ENCODE measurements at regions not wholly inside any gene's neighbourhood (a gene's known extent, or its start where the extent isn't known, plus 50 kb on each side); places are given as distances from the start of the nearest gene placed in this dataset.
"Not testable (repeated sequence)": the region's sequence is repeated elsewhere in the genome, so short reads cannot be mapped to it uniquely, and the experiment has no call there.

DNA sequence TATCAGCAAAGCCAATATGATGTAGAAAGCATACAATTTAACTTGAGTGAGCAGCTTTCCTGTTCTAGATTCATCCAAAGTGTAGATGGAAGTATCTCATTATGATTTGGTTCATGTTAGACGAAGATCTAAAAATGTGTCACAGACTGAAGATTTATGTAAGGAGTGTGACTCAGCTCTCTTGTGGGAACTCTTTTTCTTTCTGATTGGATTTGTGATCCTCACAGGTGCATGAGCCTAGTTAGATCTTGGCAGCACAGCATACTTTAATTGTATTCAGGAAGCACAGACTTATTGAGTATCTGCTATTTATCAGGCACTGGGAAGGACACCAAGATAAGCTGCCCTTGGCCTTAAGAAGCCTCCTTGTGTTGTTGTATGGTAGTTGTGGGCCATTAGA, 147.1 kb downstream of the C11orf91 start:
- no peak for DNase-seq

DNA sequence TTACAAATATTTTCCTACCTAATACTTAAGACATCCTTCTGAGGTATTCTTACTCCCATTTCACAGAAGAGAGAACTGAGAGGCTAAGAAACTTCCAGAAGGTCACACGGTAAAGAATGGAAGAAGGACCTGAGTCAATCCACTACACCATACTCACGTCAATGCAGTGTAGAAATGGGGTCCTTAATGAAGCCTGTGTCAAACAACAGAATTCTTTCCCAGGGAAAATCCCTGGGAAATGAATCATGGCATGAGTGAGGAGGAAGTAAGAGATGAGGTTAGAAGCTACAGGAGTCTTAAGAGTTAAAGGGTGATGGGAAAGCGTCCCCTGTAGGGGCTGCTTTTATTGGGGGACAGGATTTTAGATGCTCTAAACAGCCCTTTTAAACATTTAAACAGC, 147.9 kb downstream of the C11orf91 start:
- DNase-seq, result no peak

DNA sequence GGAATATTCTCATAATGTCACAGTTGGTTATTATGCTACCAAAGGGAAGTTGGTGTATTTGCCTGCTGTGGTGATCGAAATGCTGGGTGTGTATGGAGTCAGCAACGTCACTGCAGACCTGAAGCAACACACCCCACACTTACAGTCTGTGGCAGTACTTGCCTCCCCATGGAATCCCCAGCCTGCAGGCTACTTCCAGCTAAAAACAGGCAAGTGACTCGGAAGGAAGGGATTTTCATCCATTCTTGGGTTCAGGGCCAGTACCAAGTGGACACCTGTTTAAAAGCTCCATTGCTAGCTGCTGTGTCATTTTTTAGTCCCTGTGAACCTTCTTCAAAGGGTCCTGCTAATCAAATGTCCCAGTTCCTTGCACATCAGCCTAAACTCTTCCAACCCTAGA, 149.6 kb downstream of the C11orf91 start:
- DNase-seq, result no peak

DNA sequence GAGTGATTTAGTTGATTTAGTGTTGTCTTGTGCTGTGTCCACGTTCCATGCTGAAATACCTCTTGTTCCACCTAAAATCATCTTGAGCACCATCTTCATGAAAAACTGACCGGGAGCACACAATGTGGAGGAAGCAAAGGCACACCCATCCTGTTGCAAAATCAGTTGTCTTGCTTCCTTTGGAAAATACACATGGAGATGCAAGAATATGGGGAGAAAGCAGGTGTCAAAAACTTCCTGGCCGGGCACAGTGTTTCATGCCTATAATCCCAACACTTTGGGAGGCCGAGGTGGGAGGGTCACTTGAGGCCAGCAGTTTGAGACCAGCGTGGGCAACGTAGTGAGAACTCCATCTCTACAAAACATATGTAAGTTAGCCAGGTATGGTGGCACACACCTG, 151.1 kb downstream of the C11orf91 start:
- DNase-seq, result no peak

DNA sequence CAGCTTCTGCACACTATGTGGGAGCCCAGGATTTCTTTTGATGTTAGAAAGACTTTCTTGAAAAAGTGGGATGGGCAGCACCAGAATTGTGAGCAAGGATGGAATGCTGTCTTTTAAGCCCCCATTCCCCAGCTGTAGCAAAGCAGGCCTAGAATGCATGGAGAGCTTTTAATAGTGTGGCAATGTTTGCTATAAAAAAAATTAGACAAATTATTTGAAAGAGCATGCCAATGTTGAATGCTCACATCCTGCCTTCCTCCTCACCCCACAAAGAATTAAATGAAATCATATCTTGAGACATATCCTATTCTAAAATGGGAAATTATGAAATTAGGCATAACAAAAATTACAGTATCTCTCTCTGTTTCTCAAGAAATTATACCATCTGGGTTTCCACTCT, 154.7 kb downstream of the C11orf91 start:
- no peak for DNase-seq

DNA sequence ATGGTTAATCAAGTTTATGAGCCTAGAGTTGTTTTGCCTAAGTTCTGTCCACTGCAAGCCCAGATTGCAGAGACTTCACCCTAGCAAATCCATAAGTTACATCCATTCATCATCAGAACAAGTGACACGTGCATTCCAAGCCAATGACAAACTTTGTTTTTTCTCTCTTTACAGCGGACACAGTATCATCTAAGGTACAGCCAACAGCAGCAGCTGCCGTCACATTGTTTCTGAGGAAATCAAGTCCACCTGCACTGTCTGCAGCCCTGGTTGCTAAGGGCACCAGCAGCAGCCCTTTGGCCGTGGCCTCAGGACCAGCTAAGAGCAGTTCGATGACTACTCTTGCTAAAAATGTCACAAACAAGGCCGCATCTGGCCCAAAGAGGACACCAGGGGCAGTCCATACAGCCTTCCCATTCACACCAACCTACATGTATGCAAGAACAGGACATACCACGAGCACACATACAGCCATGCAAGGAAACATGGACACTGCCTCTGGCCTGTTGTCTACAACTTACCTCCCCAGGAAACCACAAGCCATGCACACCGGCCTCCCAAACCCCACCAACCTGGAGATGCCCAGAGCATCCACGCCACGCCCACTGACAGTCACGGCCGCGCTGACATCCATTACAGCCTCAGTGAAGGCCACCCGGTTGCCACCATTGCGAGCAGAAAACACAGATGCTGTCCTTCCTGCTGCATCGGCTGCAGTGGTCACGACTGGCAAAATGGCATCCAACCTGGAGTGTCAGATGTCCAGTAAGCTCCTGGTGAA, 155.8 kb downstream of the C11orf91 start:
- DNase-seq, result no peak

DNA sequence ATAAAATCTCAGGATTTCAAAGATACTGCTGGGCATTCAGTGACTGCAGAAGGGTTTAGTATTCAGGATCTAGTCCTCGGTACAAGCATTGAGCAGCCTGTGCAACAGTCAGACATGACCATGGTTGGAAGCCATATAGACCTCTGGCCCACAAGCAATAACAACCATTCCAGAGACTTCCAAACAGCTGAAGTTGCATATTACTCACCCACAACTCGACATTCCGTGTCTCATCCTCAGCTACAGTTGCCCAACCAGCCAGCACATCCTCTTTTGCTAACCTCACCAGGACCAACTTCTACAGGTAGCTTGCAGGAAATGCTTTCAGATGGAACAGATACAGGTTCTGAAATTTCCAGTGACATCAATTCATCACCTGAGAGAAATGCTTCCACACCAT, 156.8 kb downstream of the C11orf91 start:
- DNase-seq, result no peak

DNA sequence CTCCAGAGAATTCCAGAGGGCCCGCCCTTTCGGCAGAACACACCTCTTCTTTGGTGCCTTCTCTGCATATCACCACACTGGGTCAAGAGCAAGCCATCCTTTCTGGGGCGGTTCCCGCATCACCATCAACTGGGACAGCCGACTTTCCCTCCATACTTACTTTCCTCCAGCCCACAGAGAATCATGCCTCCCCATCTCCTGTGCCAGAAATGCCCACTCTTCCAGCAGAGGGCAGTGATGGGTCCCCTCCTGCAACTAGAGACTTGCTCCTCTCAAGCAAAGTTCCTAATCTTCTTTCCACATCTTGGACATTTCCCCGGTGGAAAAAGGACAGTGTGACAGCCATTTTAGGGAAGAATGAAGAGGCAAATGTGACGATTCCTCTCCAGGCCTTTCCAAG, 157.7 kb downstream of the C11orf91 start:
- DNase-seq, result peak; percentile 68

DNA sequence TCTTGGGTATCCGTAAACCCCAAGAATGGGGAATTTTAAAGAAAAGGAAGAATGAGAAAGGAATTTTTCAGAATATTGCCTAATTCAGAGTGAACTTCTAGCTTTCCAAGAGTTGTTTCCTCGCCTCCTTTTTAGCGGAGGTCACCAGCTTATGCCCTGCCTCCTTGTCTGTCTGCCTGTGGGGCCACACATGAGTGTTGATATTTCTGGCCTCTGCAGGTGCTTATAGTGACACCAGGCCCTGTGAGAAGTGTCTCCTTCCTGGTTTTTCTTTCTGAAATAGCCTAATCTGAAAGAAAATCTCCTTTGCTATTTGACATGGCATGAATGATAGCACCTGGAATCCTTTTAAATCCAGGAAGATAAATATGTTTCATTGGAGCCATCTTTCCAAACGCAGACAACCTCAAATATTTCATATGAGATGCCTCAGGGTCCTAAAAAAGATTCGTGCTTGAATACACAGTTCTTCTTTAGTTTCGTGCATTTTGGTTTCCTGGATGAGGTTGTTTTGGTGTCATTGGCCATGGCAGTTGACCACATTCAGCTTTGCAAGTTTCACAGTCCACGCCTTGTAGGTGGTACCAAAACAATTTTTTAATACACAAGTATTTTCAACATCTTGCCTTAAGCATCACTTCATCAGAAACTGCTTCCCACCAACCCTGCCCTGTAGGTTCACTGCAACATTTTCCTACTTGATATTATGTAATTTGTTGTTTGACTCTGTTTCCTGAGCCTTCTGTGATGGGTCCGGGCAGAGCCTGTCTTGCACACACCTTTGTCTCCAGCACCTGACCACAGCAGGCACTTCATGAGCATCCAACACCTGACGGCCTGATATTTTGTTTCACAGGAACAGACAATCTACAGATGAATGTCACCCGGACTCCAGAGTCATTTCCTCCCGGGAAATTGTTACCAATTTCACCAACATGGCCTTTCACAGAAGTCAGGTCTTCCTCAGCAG, 159.4 kb downstream of the C11orf91 start:
- DNase-seq, result no peak

DNA sequence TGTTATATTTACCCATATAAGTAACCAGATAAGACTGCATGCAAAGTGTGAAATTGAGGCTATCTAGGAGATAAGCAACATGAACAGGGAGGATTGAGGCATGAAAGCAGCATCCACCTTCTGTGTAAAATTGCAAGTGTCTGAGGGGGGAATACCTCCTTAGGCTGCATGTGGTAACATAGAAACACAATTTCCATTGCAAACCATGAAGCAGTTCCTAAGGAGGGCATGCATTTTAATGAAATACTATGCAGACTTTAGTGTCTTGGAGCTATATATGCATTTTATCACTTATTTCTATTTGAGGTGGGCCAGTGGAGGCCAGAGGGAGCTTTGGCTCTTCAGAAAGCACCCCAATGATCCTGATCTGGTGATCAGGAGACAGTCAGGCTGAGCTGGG, 160.2 kb downstream of the C11orf91 start:
- DNase-seq, result no peak

DNA sequence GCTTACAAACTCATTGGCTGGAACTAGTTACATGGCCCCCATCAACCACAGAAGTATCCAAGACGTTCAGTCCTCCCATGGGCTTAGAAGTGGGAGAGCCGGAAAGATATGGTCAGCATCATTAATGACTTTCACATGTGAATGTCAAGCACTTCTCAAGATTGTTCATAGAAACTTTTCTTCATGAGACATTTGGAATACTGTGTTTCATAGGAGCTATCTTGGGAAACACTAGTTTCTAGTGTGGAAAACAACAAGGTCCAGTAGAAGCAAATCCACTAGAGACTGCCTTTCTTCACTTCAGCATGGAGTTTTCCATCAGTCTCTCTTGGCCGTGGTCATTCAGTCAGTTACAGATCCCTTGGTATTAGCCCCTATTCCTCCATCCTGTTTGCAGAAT, 160.9 kb downstream of the C11orf91 start:
- DNase-seq, result no peak

DNA sequence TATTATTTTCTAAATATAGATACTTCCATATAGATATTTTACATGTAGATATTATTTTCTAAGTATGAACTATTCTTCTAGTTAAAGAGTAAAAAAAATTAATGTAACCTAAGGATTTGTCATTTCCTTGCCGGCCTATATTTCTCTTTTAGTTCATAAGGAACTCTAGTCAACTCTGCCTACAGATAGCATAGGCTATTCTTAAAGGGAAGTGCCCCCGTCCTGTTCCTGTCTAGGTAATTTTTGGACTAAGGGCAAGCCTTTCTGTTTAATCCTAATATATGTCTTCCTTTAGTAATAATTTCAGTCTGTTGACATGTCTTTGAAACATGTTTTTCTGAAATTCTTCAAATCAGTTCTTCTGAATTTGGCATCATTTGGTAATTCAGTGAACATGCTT, 161.9 kb downstream of the C11orf91 start:
- no peak for DNase-seq

DNA sequence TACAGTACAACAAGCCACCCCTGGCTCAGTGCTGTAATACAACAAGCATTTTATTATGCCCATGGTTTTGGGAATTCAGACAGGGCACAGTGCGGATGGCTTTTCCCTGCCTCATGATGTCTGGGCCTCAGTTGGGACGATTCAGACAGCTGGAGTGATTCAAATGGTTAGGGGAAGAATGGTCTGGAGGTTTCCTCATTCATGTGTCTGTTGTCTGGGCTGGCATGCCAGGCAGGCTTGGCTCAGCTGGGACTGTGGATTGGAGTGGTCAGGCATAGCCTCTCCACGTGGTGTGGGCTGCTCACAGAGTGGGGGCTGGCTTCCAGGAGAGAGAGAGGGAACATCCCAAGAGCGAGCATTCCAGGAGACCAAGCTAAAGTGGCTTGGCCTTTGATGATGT, 164.4 kb downstream of the C11orf91 start:
- no peak for DNase-seq

DNA sequence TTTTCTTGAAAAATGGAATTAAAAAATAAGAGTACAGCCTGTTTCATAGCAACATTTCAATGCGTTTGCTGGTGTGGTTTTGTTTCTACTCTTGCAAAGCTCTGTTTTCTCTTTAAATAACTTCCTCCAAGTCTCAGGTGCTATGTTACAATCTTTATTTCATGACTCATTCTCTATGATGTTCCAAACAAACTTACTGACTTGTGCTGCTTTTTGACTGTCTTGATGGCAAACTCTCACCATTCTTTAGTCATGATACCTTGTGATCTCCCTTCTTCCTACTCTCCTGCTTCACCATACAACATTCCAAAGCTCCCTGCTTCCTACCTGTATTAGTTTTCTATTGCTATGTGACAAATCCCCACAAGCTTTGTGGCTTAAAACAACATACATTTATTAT, 166.1 kb downstream of the C11orf91 start:
- no peak for DNase-seq

DNA sequence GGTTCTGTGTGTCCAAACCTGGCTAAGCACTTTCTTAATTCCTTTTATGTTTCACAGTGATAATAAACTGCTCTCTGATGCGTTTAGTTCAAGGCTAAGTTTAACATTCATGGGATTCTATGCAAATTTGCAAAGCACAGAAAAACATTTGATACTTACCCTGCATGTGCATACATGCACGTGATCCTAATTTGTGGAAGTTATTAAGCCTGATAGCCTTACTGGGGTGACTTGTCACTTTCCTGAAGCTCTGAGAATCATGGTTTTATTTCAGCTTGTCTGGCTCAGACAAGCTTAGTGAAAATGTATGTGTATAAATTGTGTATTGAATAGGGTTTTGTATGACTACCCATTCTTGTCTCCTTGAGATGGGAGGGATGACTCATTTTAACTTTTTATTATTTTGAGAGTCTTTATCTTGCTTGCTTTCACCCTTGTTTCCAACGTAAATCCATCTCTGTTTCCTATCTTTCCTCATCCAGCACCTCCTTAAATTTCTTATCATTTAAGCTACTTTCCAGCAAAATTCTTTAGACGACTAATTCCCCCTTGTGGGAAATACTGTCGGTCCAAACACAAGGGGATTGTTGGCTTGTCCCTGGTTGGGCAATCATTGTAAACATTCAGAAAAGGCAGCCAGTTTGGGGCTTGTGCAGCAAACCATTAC, 167.1 kb downstream of the C11orf91 start:
- DNase-seq, result no peak

DNA sequence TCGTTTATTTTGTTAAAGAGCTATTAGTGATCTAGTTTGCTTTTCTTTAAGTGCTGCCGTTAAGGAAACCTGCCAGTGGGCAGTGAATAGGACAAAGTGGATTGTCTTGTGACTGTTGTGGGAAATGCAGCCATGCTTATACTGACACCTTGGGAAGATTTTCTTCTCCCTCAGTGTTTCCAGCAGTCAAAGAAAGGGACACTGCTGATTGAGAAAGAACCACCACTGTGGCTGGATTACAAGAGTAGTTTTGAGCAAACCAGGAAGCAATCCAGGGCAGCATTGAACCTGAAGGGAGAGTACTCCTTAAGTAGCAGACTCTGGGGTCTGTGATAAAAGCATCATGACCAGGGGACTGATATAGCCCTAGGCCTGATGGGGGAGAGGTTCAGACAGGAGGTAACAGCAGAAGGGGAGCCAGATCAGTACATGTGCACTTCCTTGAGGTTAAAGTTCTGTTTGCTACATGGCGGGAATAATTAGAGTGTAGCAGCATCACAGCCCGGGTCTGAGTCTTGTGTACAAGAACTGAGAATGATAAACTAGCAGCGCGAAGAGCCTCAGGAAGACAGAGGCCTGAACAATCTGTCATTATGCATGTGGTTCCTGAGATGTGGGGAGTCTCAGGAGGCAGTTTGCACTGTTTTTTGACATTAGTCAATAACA, 167.8 kb downstream of the C11orf91 start:
- DNase-seq, result no peak

DNA sequence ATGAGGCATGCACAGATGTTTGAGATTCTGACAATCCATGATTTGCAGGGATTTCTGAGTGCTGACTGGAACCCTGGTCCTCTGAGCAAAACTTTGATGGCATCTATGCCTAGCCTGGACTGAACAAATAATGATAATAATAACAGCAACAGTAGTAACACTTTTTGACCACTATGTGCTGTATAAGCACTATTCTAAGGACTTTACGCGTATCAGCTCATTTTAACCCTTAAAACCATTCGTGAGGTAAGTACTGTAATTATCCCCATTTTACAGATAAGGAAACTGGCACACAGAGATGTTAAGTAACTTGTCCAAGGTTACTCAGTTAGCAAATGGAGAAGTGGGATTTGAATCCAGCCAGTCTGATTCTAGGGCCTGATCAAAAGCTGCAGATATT, 168.4 kb downstream of the C11orf91 start:
- DNase-seq, result no peak

DNA sequence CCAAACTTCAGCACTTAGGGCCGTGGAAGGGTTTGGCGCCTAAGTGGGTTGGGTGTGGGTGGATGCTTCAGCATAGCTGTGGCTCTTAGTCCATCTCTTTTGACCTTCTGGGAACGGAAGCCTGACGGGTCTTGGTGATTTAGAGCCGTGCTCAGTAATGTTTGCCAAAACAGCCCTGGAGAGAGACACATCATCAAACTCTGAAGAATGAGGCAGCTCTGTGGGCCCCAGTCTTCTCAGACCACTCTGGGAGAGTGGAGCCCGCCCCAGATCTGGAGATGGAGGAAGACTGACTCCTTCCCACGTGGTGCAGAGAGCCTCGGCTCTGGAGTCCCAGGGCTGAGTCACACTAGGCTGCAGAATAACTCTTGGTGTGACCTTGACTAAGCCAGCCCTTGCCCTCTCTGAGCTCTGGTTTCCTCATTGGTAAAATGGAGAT, 168.9 kb downstream of the C11orf91 start:
- DNase-seq, result no peak

DNA sequence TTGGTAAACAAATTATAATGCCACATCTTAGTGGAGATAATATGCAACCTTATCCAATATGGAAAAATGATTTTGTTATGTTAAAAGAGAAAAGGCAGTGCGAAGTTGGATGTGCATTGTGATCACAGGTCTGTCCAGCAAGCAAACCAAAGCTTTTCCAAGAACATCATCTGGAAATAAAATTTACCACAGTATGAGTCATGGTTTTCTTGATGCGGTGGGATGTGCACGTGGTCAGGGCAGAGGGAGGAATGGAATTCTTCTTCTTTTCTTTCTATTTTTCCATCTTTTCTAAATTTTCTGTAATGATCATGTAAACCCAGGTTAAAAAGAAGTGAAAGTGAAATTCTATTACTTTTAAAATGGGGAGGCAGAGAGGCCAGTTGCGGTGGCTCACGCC, 169.8 kb downstream of the C11orf91 start:
- no peak for DNase-seq

DNA sequence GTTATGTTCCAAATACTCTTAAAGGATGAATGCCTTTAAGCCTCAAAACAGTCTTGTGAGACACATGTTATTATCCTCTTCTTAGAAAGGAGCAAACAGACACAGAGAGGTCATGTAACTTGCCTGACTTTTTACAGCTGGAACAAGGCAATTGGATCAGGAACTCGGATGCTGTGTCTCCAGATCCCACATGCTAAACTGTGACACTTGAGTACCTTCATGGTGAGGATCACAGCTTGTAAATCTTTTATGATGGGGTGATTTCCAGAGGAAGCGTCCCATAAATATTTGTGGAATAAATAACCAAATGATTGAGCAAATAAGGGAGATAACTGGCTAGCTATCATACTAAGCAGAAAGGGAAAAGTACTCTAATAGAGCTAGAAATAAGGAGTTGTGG, 171.2 kb downstream of the C11orf91 start:
- no peak for DNase-seq

DNA sequence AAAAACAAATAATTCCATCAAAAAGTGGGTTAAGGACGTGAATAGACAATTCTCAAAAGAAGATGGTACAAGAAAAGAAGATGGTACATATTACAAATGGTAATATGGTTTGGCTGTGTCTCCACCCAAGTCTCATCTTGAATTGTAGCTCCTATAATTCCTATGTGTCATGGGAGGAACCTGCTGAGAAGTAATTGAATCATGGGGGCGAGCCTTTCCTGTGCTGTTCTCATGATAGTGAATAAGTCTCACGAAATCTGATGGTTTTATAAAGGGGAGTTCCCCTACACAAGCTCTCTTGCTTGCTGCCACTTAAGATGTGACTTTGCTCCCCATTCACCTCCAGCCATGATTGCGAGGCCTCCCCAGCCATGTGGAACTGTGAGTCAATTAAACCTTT, 172.9 kb downstream of the C11orf91 start:
- not testable (repeated sequence) for DNase-seq

DNA sequence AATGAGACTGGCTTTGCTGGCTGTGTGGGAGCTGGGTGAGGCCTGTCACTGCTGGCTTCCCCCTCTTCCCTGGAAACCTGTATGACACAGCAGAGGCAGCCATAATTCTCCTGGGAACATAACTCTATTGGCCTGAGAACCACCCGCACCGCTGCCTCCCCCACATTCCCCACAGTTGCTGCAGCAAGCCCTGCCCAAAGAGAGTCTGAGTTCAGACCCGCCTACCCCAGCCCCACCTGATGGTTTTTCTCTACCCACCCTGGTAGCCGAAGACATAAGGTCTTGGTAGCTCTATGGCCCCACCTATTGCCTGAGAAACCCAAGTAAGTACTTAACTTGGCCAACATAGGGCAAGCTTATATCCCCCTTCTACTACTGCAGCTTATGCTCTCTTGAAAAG, 174.8 kb downstream of the C11orf91 start:
- no peak for DNase-seq

DNA sequence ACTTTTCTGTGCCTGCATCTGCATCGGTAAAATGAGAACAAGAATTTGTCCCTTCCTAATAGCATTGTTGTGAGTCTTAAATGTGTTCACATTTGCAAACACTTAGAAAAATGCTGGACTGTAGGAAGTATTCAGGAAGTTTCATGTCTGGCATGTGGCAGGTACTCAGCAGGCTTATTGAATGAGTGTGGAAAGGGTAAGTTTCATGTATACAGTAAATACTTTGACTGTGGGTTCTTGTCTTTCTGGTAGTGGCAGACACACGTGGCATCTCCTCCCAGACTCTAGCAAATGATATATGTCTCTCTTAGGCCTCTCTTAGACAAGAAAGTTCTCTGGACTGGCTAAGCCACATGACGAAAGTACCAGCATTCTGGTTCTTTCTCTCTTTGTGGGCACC, 179.2 kb downstream of the C11orf91 start:
- no peak for DNase-seq

Measured in stimulated activated CD8-positive, alpha-beta memory T cell treated with anti-CD3 and anti-CD28 coated beads, Interleukin-4, amount 100 ng/mL, for 48 hours (primary cell).